B cell (primary cell): ENCODE measurements at regions not wholly inside any gene's neighbourhood (a gene's known extent, or its start where the extent isn't known, plus 50 kb on each side); places are given as distances from the start of the nearest gene placed in this dataset.

Experiments used
- ATAC-seq: fragments of 200-7000 bp; cut with Tn5 transposase; one replicate; pipeline ENCODE4 v1.10.0; 2021; ENCODE audit warnings: low read depth, mild to moderate bottlenecking, moderate number of reproducible peaks, moderate library complexity
- CTCF ChIA-PET: fragments of 350-600 bp; sonication (Branson Sonifier 250); formaldehyde crosslinking; loops from one replicate; lab custom pipeline; 2021; ENCODE audit warnings: antibody characterized with exemption, inconsistent platforms; lab: Charles Lee
- POLR2A ChIA-PET: fragments of 350-600 bp; sonication (Branson Sonifier 250); formaldehyde crosslinking; loops from one replicate; lab custom pipeline; 2021; ENCODE audit warnings: antibody characterized with exemption; lab: Charles Lee
- DNase-seq: peaks from one replicate; pipeline ENCODE4 v3.0.0; 2013
- H2AFZ ChIP-seq: 2 replicates; pipeline ENCODE4 v1.6.1; 2012; ENCODE audit warnings: mild to moderate bottlenecking, low read depth, low read length; ENCODE audit not compliant: insufficient read depth, poor library complexity, severe bottlenecking
- H3K27ac ChIP-seq, 2 donors: 1 replicate in 1 of 2; 2 replicates in 1 of 2; pipeline ENCODE4 v1.5.1; 2012 to 2013; ENCODE audit warnings: low read length in 2 of 2, mild to moderate bottlenecking in 2 of 2, moderate library complexity in 1 of 2
- H3K27me3 ChIP-seq, 4 experiments: fragments of 200-600 bp in 1 of 4; sonication (generic) in 1 of 4; replicated peaks in 1 of 4; 1 replicate in 2 of 4; 2 replicates in 2 of 4; pipeline versions ENCODE4 v1.6.1 to v1.7.0; 2013 to 2016; ENCODE audit warnings: low read length in 3 of 4, mild to moderate bottlenecking in 2 of 4, mixed read lengths in 1 of 4, moderate library complexity in 1 of 4; ENCODE audit not compliant: insufficient read depth in 4 of 4, control insufficient read depth in 3 of 4; ENCODE audit errors: control extremely low read depth in 1 of 4
- H3K36me3 ChIP-seq, 2 experiments: replicated peaks in 1 of 2; 1 replicate in 1 of 2; 2 replicates in 1 of 2; pipeline versions ENCODE4 v1.6.1 to v1.7.1; 2013; ENCODE audit warnings: low read length in 1 of 2; ENCODE audit not compliant: insufficient read depth in 2 of 2, control insufficient read depth in 1 of 2; ENCODE audit errors: control extremely low read depth in 1 of 2, extremely low read depth in 1 of 2
- H3K4me1 ChIP-seq, 2 donors: fragments of 200-600 bp in 1 of 2; sonication (generic) in 1 of 2; 1 replicate in 1 of 2; 2 replicates in 1 of 2; pipeline versions ENCODE4 v1.5.1 to v1.6.1; 2013 to 2017; ENCODE audit warnings: low read length in 2 of 2; ENCODE audit not compliant: control insufficient read depth in 2 of 2, insufficient read depth in 2 of 2
- H3K4me2 ChIP-seq: replicated peaks from 2 replicates; pipeline ENCODE3; 2012; ENCODE audit warnings: mild to moderate bottlenecking, low read depth, low read length; ENCODE audit not compliant: poor library complexity, severe bottlenecking
- H3K4me3 ChIP-seq, 5 experiments: fragments of 200-600 bp in 1 of 5; sonication (generic) in 1 of 5; 1 replicate in 3 of 5; 2 replicates in 2 of 5; pipeline versions ENCODE4 v1.5.1 to v1.7.0; 2011 to 2016; ENCODE audit warnings: low read length in 4 of 5, mild to moderate bottlenecking in 4 of 5, low read depth in 2 of 5, control low read depth in 1 of 5, moderate library complexity in 1 of 5; ENCODE audit not compliant: insufficient read depth in 1 of 5; ENCODE audit errors: control extremely low read depth in 1 of 5, extremely low read depth in 1 of 5
- H3K79me2 ChIP-seq: fragments of 200-600 bp; sonication (generic); one replicate; pipeline ENCODE4 v1.6.0; 2016; ENCODE audit warnings: low read length; ENCODE audit not compliant: control insufficient read depth, insufficient read depth
- H3K9ac ChIP-seq: fragments of 200-600 bp; sonication (generic); 2 replicates; pipeline ENCODE4 v1.6.1; 2017; ENCODE audit warnings: mild to moderate bottlenecking, low read length, moderate library complexity
- H3K9me3 ChIP-seq, 3 donors: one replicate each; pipeline versions ENCODE4 v1.6.1 to v1.7.1; 2013; ENCODE audit warnings: low read length in 2 of 3; ENCODE audit not compliant: control insufficient read depth in 2 of 3, insufficient read depth in 1 of 3; ENCODE audit errors: control extremely low read depth in 1 of 3
- H4K20me1 ChIP-seq: 2 replicates; pipeline ENCODE4 v1.6.0; 2012; ENCODE audit warnings: mild to moderate bottlenecking, low read length; ENCODE audit not compliant: insufficient read depth, control insufficient read depth, poor library complexity, severe bottlenecking
- H3K27ac Mint-ChIP-seq: one replicate; pipeline ENCODE4 v1.8.0; 2021; ENCODE audit warnings: mixed read lengths
- H3K27me3 Mint-ChIP-seq: one replicate; pipeline ENCODE4 v1.8.0; 2021; ENCODE audit warnings: mixed read lengths
- H3K4me1 Mint-ChIP-seq: one replicate; pipeline ENCODE4 v1.8.0; 2021; ENCODE audit warnings: mixed read lengths
- H3K4me3 Mint-ChIP-seq: one replicate; pipeline ENCODE4 v1.8.0; 2021; ENCODE audit warnings: mixed read lengths
- H3K9me3 Mint-ChIP-seq: one replicate; pipeline ENCODE4 v1.8.0; 2022; ENCODE audit warnings: mixed read lengths; ENCODE audit not compliant: insufficient read depth
- CTCF ChIP-seq: fragments of 200-600 bp; IDR thresholded peaks from one replicate; pipeline ENCODE4 v1.8.0; 2022; ENCODE audit warnings: antibody characterized with exemption, mild to moderate bottlenecking
- EZH2 ChIP-seq: IDR thresholded peaks from 2 replicates; pipeline ENCODE4 v1.6.1; 2012; ENCODE audit warnings: borderline replicate concordance, low read depth, mild to moderate bottlenecking, moderate library complexity, low read length; ENCODE audit not compliant: insufficient read depth, poor library complexity, severe bottlenecking
- WGBS: methylation state at CpG from one replicate; pipeline ENCODE4 v1.1.5; 2013; ENCODE audit warnings: missing lambda C conversion rate; ENCODE audit not compliant: insufficient coverage; 5-methylcytosine and 5-hydroxymethylcytosine counted together
- intact Hi-C: fragments of 100-400 bp; cut with micrococcal nuclease; formaldehyde crosslinking; loops from one replicate; pipeline ENCODE4 v1.10.0; 2022

- Mint-ChIP-seq H3K4me1 (no peaks in the 10 kb centered on the region), H3K27me3 (peaks cover 12% of the 10 kb centered on the region), H3K9me3 (no peaks in the 10 kb centered on the region), H3K27ac (no peak overlapping the region), H3K4me3 (no peak overlapping the region)
- ChIA-PET CTCF (no interaction called here), POLR2A (no interaction called here)
- Histone ChIP-seq H3K27me3 (no peaks in the 10 kb centered on the region), H3K9me3 (no peaks in the 10 kb centered on the region), H3K9ac (no peak overlapping the region), H3K79me2 (no peaks in the 10 kb centered on the region), H3K4me1 (no peaks in the 10 kb centered on the region), H3K4me2 (no peak overlapping the region), H4K20me1 (no peaks in the 10 kb centered on the region), H3K36me3 (no peaks in the 10 kb centered on the region), H3K4me3 (no peak overlapping the region), H2AFZ (no peak overlapping the region), H3K27ac (no peak overlapping the region)
- ATAC-seq (no peak), DNase-seq (no peak)
- 87% methylated on average over 6 of the region's 6 CpGs for WGBS
- intact Hi-C loops: no loop called here
- TF ChIP-seq CTCF: no peak
- no peak for TF ChIP-seq EZH2
These were observed 351.9 kb upstream of the CELF2 start for GRCh38 chr10:10665750-10666149.

- H3K4me2 ChIP-seq: no peak overlapping the region
- H3K79me2 ChIP-seq: no peaks in the 10 kb centered on the region
- DNase-seq (no peak), ATAC-seq (no peak)
- Mint-ChIP-seq H3K4me1 (no peaks in the 10 kb centered on the region), H3K9me3 (no peaks in the 10 kb centered on the region), H3K27ac (no peak overlapping the region), H3K27me3 (peaks cover 8% of the 10 kb centered on the region), H3K4me3 (no peak overlapping the region)
- ChIA-PET CTCF (no interaction called here), POLR2A (no interaction called here)
- no peaks in the 10 kb centered on the region for H4K20me1 ChIP-seq
- H3K4me3 ChIP-seq: no peak overlapping the region
- intact Hi-C loops: no loop called here
- H3K9me3 ChIP-seq: no peaks in the 10 kb centered on the region
- H3K27ac ChIP-seq: no peak overlapping the region
- H3K27me3 ChIP-seq: no peaks in the 10 kb centered on the region
- TF ChIP-seq CTCF: no peak
- no peak for TF ChIP-seq EZH2
- no CpG with 5 or more reads among the region's 5 CpGs for WGBS
- H3K36me3 ChIP-seq: no peaks in the 10 kb centered on the region
- no peaks in the 10 kb centered on the region for H3K4me1 ChIP-seq
- no peak overlapping the region for H2AFZ ChIP-seq
- H3K9ac ChIP-seq: no peak overlapping the region
These were observed 350.2 kb upstream of the CELF2 start for GRCh38 chr10:10667466-10667865.
